BJ (cell line): ENCODE measurements at regions not wholly inside any gene's neighbourhood (a gene's known extent, or its start where the extent isn't known, plus 50 kb on each side); places are given as distances from the start of the nearest gene placed in this dataset.

ENCODE experiments used
- CTCF ChIA-PET: fragments of 350-600 bp; formaldehyde crosslinking; extraction: SDS; loops from one replicate; lab custom pipeline; 2021; ENCODE audit warnings: antibody characterized with exemption, inconsistent platforms; lab: Yijun Ruan, JAX
- POLR2A ChIA-PET: fragments of 300-600 bp; sonication (Branson Sonifier 250); formaldehyde crosslinking; extraction: SDS; loops from one replicate; lab custom pipeline; 2021; ENCODE audit warnings: antibody characterized with exemption; lab: Charles Lee
- DNase-seq: peaks from one replicate; pipeline ENCODE4 v3.0.0-alpha.2; 2011; ENCODE audit warnings: low read depth
- H3K27me3 ChIP-seq: 2 replicates; pipeline ENCODE4 v1.6.0; 2011; ENCODE audit warnings: low read length; ENCODE audit not compliant: control insufficient read depth, insufficient read depth
- H3K36me3 ChIP-seq: 2 replicates; pipeline ENCODE4 v1.5.1; 2011; ENCODE audit warnings: low read length; ENCODE audit not compliant: control insufficient read depth, insufficient read depth
- H3K4me3 ChIP-seq: 2 replicates; pipeline ENCODE4 v1.5.1; 2011; ENCODE audit warnings: low read depth, mild to moderate bottlenecking, control low read depth, low read length
- CTCF ChIP-seq: IDR thresholded peaks from 2 replicates; pipeline ENCODE4 v1.5.1; 2011; ENCODE audit warnings: low read depth, mild to moderate bottlenecking, control low read depth, inconsistent platforms, low read length, moderate library complexity; ENCODE audit not compliant: insufficient read depth

- ChIA-PET CTCF (interaction anchor here (0.6 kb wide), 1 partner anchor 488 kb away, joined by 3 read pairs; no protein-coding TSS in a partner anchor), POLR2A (no interaction called here)
- Histone ChIP-seq H3K36me3 (no peaks in the 10 kb centered on the region), H3K4me3 (no peak overlapping the region), H3K27me3 (no peaks in the 10 kb centered on the region)
- DNase-seq = no peak
- TF ChIP-seq CTCF = no peak
Observed at GRCh38 chr18:6498289-6498856, 83.7 kb upstream of the L3MBTL4 start.

GRCh38 chr18:6504605-6505497 lies 90.1 kb upstream of the L3MBTL4 start:
- Histone ChIP-seq H3K36me3 (no peaks in the 10 kb centered on the region), H3K27me3 (no peaks in the 10 kb centered on the region), H3K4me3 (no peak overlapping the region)
- no peak for TF ChIP-seq CTCF
- DNase-seq = no peak
- POLR2A ChIA-PET = no interaction called here
- CTCF ChIA-PET = interaction anchor here (0.9 to 1.6 kb wide), 3 partner anchors 17 to 23 kb away, joined by 3 to 5 read pairs (median 3); no protein-coding TSS in a partner anchor

GRCh38 chr18:6505498-6505875 lies 90.8 kb upstream of the L3MBTL4 start:
- no peak for TF ChIP-seq CTCF
- Histone ChIP-seq H3K27me3 (no peaks in the 10 kb centered on the region), H3K4me3 (no peak overlapping the region), H3K36me3 (no peaks in the 10 kb centered on the region)
- CTCF ChIA-PET = interaction anchor here (1.6 kb wide), 1 partner anchor 16 kb away, joined by 5 read pairs; no protein-coding TSS in a partner anchor
- DNase-seq = no peak
- POLR2A ChIA-PET = no interaction called here

GRCh38 chr18:6509417-6509816 lies 94.7 kb upstream of the L3MBTL4 start:
- H3K27me3 ChIP-seq = no peaks in the 10 kb centered on the region
- POLR2A ChIA-PET = no interaction called here
- no peaks in the 10 kb centered on the region for H3K36me3 ChIP-seq
- CTCF ChIA-PET = interaction anchor here (0.9 kb wide), 1 partner anchor 12 kb away, joined by 4 read pairs; no protein-coding TSS in a partner anchor
- no peak overlapping the region for H3K4me3 ChIP-seq
- TF ChIP-seq CTCF = no peak
- no peak for DNase-seq

GRCh38 chr18:6509832-6510231 lies 95.1 kb upstream of the L3MBTL4 start:
- no peaks in the 10 kb centered on the region for H3K27me3 ChIP-seq
- ChIA-PET POLR2A (no interaction called here), CTCF (interaction anchor here (0.9 kb wide), 1 partner anchor 12 kb away, joined by 4 read pairs; no protein-coding TSS in a partner anchor)
- H3K36me3 ChIP-seq = no peaks in the 10 kb centered on the region
- no peak overlapping the region for H3K4me3 ChIP-seq
- TF ChIP-seq CTCF = no peak
- no peak for DNase-seq
